8988T (cell line): ENCODE measurements at regions not wholly inside any gene's neighbourhood (a gene's known extent, or its start where the extent isn't known, plus 50 kb on each side); places are given as distances from the start of the nearest gene placed in this dataset.
"Not testable (repeated sequence)": the region's sequence is repeated elsewhere in the genome, so short reads cannot be mapped to it uniquely, and the experiment has no call there.

Experiments used
- DNase-seq: peaks from one replicate; pipeline ENCODE4 v3.0.0; 2011

GRCh38 chr20:56773749-56774148, 144.6 kb downstream of the TFAP2C start:
- no peak for DNase-seq

- no peak for DNase-seq
Observed at GRCh38 chr20:56774873-56775272, 145.8 kb downstream of the TFAP2C start.

GRCh38 chr20:56776345-56776744, 147.2 kb downstream of the TFAP2C start:
- DNase-seq: no peak

GRCh38 chr20:56778765-56779195, 149.7 kb downstream of the TFAP2C start:
- no peak for DNase-seq

- no peak for DNase-seq
Observed at GRCh38 chr20:56779452-56780143, 150.5 kb downstream of the TFAP2C start.

- no peak for DNase-seq
Observed at GRCh38 chr20:56780266-56780665, 151.2 kb downstream of the TFAP2C start.

GRCh38 chr20:56781108-56781739, 152.1 kb downstream of the TFAP2C start:
- DNase-seq: no peak

- not testable (repeated sequence) for DNase-seq
Observed at GRCh38 chr20:56781987-56782560, 153.0 kb downstream of the TFAP2C start.

GRCh38 chr20:56782814-56783213, 153.7 kb downstream of the TFAP2C start:
- not testable (repeated sequence) for DNase-seq

GRCh38 chr20:56783826-56784225, 154.7 kb downstream of the TFAP2C start:
- no peak for DNase-seq

- no peak for DNase-seq
Observed at GRCh38 chr20:56786503-56786902, 157.4 kb downstream of the TFAP2C start.

GRCh38 chr20:56788041-56788670, 159.1 kb downstream of the TFAP2C start:
- no peak for DNase-seq

- DNase-seq: no peak
Observed at GRCh38 chr20:56788671-56789610, 159.8 kb downstream of the TFAP2C start.

GRCh38 chr20:56793916-56794315, 164.8 kb downstream of the TFAP2C start:
- no peak for DNase-seq

- DNase-seq: no peak
Observed at GRCh38 chr20:56795492-56795891, 166.4 kb downstream of the TFAP2C start.

- DNase-seq: no peak
Observed at GRCh38 chr20:56796345-56796744, 167.2 kb downstream of the TFAP2C start.

GRCh38 chr20:56797023-56797422, 167.9 kb downstream of the TFAP2C start:
- no peak for DNase-seq

- no peak for DNase-seq
Observed at GRCh38 chr20:56798634-56799033, 169.5 kb downstream of the TFAP2C start.

GRCh38 chr20:56799187-56799586, 170.1 kb downstream of the TFAP2C start:
- DNase-seq: no peak

GRCh38 chr20:56800088-56800487, 171.0 kb downstream of the TFAP2C start:
- DNase-seq: no peak

GRCh38 chr20:56801971-56802755, 173.1 kb downstream of the TFAP2C start:
- no peak for DNase-seq

GRCh38 chr20:56802805-56803204, 173.7 kb downstream of the TFAP2C start:
- no peak for DNase-seq
